B cell (primary cell): ENCODE measurements at regions not wholly inside any gene's neighbourhood (a gene's known extent, or its start where the extent isn't known, plus 50 kb on each side); places are given as distances from the start of the nearest gene placed in this dataset.

ENCODE experiments used
- ATAC-seq: fragments of 200-7000 bp; cut with Tn5 transposase; one replicate; pipeline ENCODE4 v1.10.0; 2021; ENCODE audit warnings: low read depth, mild to moderate bottlenecking, moderate number of reproducible peaks, moderate library complexity
- CTCF ChIA-PET: fragments of 350-600 bp; sonication (Branson Sonifier 250); formaldehyde crosslinking; loops from one replicate; lab custom pipeline; 2021; ENCODE audit warnings: antibody characterized with exemption, inconsistent platforms; lab: Charles Lee
- POLR2A ChIA-PET: fragments of 350-600 bp; sonication (Branson Sonifier 250); formaldehyde crosslinking; loops from one replicate; lab custom pipeline; 2021; ENCODE audit warnings: antibody characterized with exemption; lab: Charles Lee
- DNase-seq: peaks from one replicate; pipeline ENCODE4 v3.0.0; 2013
- H2AFZ ChIP-seq: 2 replicates; pipeline ENCODE4 v1.6.1; 2012; ENCODE audit warnings: mild to moderate bottlenecking, low read depth, low read length; ENCODE audit not compliant: insufficient read depth, poor library complexity, severe bottlenecking
- H3K27ac ChIP-seq, 2 donors: 1 replicate in 1 of 2; 2 replicates in 1 of 2; pipeline ENCODE4 v1.5.1; 2012 to 2013; ENCODE audit warnings: low read length in 2 of 2, mild to moderate bottlenecking in 2 of 2, moderate library complexity in 1 of 2
- H3K27me3 ChIP-seq, 4 experiments: fragments of 200-600 bp in 1 of 4; sonication (generic) in 1 of 4; replicated peaks in 1 of 4; 1 replicate in 2 of 4; 2 replicates in 2 of 4; pipeline versions ENCODE4 v1.6.1 to v1.7.0; 2013 to 2016; ENCODE audit warnings: low read length in 3 of 4, mild to moderate bottlenecking in 2 of 4, mixed read lengths in 1 of 4, moderate library complexity in 1 of 4; ENCODE audit not compliant: insufficient read depth in 4 of 4, control insufficient read depth in 3 of 4; ENCODE audit errors: control extremely low read depth in 1 of 4
- H3K36me3 ChIP-seq, 2 experiments: replicated peaks in 1 of 2; 1 replicate in 1 of 2; 2 replicates in 1 of 2; pipeline versions ENCODE4 v1.6.1 to v1.7.1; 2013; ENCODE audit warnings: low read length in 1 of 2; ENCODE audit not compliant: insufficient read depth in 2 of 2, control insufficient read depth in 1 of 2; ENCODE audit errors: control extremely low read depth in 1 of 2, extremely low read depth in 1 of 2
- H3K4me1 ChIP-seq, 2 donors: fragments of 200-600 bp in 1 of 2; sonication (generic) in 1 of 2; 1 replicate in 1 of 2; 2 replicates in 1 of 2; pipeline versions ENCODE4 v1.5.1 to v1.6.1; 2013 to 2017; ENCODE audit warnings: low read length in 2 of 2; ENCODE audit not compliant: control insufficient read depth in 2 of 2, insufficient read depth in 2 of 2
- H3K4me2 ChIP-seq: replicated peaks from 2 replicates; pipeline ENCODE3; 2012; ENCODE audit warnings: mild to moderate bottlenecking, low read depth, low read length; ENCODE audit not compliant: poor library complexity, severe bottlenecking
- H3K4me3 ChIP-seq, 5 experiments: fragments of 200-600 bp in 1 of 5; sonication (generic) in 1 of 5; 1 replicate in 3 of 5; 2 replicates in 2 of 5; pipeline versions ENCODE4 v1.5.1 to v1.7.0; 2011 to 2016; ENCODE audit warnings: low read length in 4 of 5, mild to moderate bottlenecking in 4 of 5, low read depth in 2 of 5, control low read depth in 1 of 5, moderate library complexity in 1 of 5; ENCODE audit not compliant: insufficient read depth in 1 of 5; ENCODE audit errors: control extremely low read depth in 1 of 5, extremely low read depth in 1 of 5
- H3K79me2 ChIP-seq: fragments of 200-600 bp; sonication (generic); one replicate; pipeline ENCODE4 v1.6.0; 2016; ENCODE audit warnings: low read length; ENCODE audit not compliant: control insufficient read depth, insufficient read depth
- H3K9ac ChIP-seq: fragments of 200-600 bp; sonication (generic); 2 replicates; pipeline ENCODE4 v1.6.1; 2017; ENCODE audit warnings: mild to moderate bottlenecking, low read length, moderate library complexity
- H3K9me3 ChIP-seq, 3 donors: one replicate each; pipeline versions ENCODE4 v1.6.1 to v1.7.1; 2013; ENCODE audit warnings: low read length in 2 of 3; ENCODE audit not compliant: control insufficient read depth in 2 of 3, insufficient read depth in 1 of 3; ENCODE audit errors: control extremely low read depth in 1 of 3
- H4K20me1 ChIP-seq: 2 replicates; pipeline ENCODE4 v1.6.0; 2012; ENCODE audit warnings: mild to moderate bottlenecking, low read length; ENCODE audit not compliant: insufficient read depth, control insufficient read depth, poor library complexity, severe bottlenecking
- H3K27ac Mint-ChIP-seq: one replicate; pipeline ENCODE4 v1.8.0; 2021; ENCODE audit warnings: mixed read lengths
- H3K27me3 Mint-ChIP-seq: one replicate; pipeline ENCODE4 v1.8.0; 2021; ENCODE audit warnings: mixed read lengths
- H3K4me1 Mint-ChIP-seq: one replicate; pipeline ENCODE4 v1.8.0; 2021; ENCODE audit warnings: mixed read lengths
- H3K4me3 Mint-ChIP-seq: one replicate; pipeline ENCODE4 v1.8.0; 2021; ENCODE audit warnings: mixed read lengths
- H3K9me3 Mint-ChIP-seq: one replicate; pipeline ENCODE4 v1.8.0; 2022; ENCODE audit warnings: mixed read lengths; ENCODE audit not compliant: insufficient read depth
- EZH2 ChIP-seq: IDR thresholded peaks from 2 replicates; pipeline ENCODE4 v1.6.1; 2012; ENCODE audit warnings: borderline replicate concordance, low read depth, mild to moderate bottlenecking, moderate library complexity, low read length; ENCODE audit not compliant: insufficient read depth, poor library complexity, severe bottlenecking
- WGBS: methylation state at CpG from one replicate; pipeline ENCODE4 v1.1.5; 2013; ENCODE audit warnings: missing lambda C conversion rate; ENCODE audit not compliant: insufficient coverage; 5-methylcytosine and 5-hydroxymethylcytosine counted together
- intact Hi-C: fragments of 100-400 bp; cut with micrococcal nuclease; formaldehyde crosslinking; loops from one replicate; pipeline ENCODE4 v1.10.0; 2022
- TF ChIP-seq, protein P1 (sequence below): fragments of 200-600 bp; IDR thresholded peaks from one replicate; pipeline ENCODE4 v1.8.0; 2022; ENCODE audit warnings: antibody characterized with exemption, mild to moderate bottlenecking

DNA sequence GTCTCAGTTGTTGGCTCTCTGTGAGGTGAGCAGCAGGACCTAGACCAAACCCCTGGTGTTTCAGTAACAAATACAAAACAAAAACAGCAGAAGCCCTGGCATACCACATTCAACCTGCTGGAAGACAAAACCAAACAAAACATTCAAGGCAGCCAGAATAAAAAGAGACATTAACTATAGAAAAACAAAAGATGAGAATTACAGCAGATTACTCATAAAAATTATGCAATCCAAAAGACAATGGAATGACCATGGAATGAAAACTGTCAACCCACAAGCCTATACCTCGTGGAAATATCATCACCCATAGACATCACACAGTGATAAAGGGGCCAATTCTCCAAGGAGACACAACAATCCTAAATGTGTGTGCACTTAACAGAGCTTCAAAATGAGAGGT is 106.0 kb upstream of the IQSEC1 start:
- H3K9me3 Mint-ChIP-seq = peaks cover 18% of the 10 kb centered on the region
- no peak overlapping the region for H3K4me3 Mint-ChIP-seq
- H4K20me1 ChIP-seq = no peaks in the 10 kb centered on the region
- H3K4me1 Mint-ChIP-seq = no peaks in the 10 kb centered on the region
- DNase-seq = no peak
- no peak overlapping the region for H3K4me2 ChIP-seq
- no peak overlapping the region for H3K9ac ChIP-seq
- H2AFZ ChIP-seq = no peak overlapping the region
- no peak overlapping the region for H3K4me3 ChIP-seq
- no peaks in the 10 kb centered on the region for H3K36me3 ChIP-seq
- no peaks in the 10 kb centered on the region for H3K79me2 ChIP-seq
- POLR2A ChIA-PET = no interaction called here
- peaks cover 20% of the 10 kb centered on the region for H3K27me3 Mint-ChIP-seq
- no peak overlapping the region for H3K27ac ChIP-seq
- peaks cover 3 to 29% (median 19%) of the 10 kb centered on the region in 3 donors for H3K9me3 ChIP-seq
- intact Hi-C loops = no loop called here
- CTCF ChIA-PET = no interaction called here
- H3K27me3 ChIP-seq = no peaks in the 10 kb centered on the region
- WGBS = 67% methylated on average over 1 of the region's 1 CpG
- TF ChIP-seq, protein P1, sequence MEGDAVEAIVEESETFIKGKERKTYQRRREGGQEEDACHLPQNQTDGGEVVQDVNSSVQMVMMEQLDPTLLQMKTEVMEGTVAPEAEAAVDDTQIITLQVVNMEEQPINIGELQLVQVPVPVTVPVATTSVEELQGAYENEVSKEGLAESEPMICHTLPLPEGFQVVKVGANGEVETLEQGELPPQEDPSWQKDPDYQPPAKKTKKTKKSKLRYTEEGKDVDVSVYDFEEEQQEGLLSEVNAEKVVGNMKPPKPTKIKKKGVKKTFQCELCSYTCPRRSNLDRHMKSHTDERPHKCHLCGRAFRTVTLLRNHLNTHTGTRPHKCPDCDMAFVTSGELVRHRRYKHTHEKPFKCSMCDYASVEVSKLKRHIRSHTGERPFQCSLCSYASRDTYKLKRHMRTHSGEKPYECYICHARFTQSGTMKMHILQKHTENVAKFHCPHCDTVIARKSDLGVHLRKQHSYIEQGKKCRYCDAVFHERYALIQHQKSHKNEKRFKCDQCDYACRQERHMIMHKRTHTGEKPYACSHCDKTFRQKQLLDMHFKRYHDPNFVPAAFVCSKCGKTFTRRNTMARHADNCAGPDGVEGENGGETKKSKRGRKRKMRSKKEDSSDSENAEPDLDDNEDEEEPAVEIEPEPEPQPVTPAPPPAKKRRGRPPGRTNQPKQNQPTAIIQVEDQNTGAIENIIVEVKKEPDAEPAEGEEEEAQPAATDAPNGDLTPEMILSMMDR = no peak
- TF ChIP-seq EZH2 = no peak
- no peak overlapping the region for H3K27ac Mint-ChIP-seq
- no peaks in the 10 kb centered on the region for H3K4me1 ChIP-seq
- no peak for ATAC-seq

DNA sequence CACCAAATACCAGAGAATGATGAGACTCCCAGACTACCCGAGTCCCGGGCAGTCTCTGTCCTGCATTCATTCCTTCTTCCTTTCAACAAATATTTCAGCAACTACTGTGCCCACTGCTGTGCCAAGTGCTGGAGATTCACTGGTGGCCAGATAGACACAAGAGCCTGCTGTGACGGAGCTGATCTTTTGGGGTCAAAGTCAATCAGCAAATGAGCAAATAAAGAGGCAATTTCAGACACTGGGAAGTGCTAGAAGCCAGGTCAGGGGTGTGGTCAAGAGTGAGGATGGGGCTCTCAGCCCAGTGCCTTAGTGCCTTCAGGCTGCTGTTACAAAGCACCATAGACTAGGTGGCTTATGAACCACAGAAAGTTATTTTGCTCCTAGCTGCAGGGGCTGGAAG is 104.9 kb upstream of the IQSEC1 start:
- no peak overlapping the region for H3K4me3 ChIP-seq
- H3K9me3 ChIP-seq = peaks cover 0 to 29% (median 15%) of the 10 kb centered on the region in 3 donors
- intact Hi-C loops = no loop called here
- no peak overlapping the region for H2AFZ ChIP-seq
- H3K36me3 ChIP-seq = no peaks in the 10 kb centered on the region
- H4K20me1 ChIP-seq = no peaks in the 10 kb centered on the region
- DNase-seq (no peak), ATAC-seq (no peak)
- ChIA-PET POLR2A (no interaction called here), CTCF (no interaction called here)
- no peak for TF ChIP-seq EZH2
- TF ChIP-seq, protein P1 = no peak
- no peaks in the 10 kb centered on the region for H3K4me1 ChIP-seq
- no peak overlapping the region for H3K9ac ChIP-seq
- Mint-ChIP-seq H3K4me1 (no peaks in the 10 kb centered on the region), H3K4me3 (no peak overlapping the region), H3K9me3 (peaks cover 15% of the 10 kb centered on the region), H3K27ac (no peak overlapping the region), H3K27me3 (peaks cover 16% of the 10 kb centered on the region)
- no peaks in the 10 kb centered on the region for H3K79me2 ChIP-seq
- H3K4me2 ChIP-seq = no peak overlapping the region
- 98% methylated on average over 3 of the region's 3 CpGs for WGBS
- H3K27ac ChIP-seq = no peak overlapping the region
- no peaks in the 10 kb centered on the region for H3K27me3 ChIP-seq
